GF-D8 (cell line): ENCODE measurements at regions not wholly inside any gene's neighbourhood (a gene's known extent, or its start where the extent isn't known, plus 50 kb on each side); places are given as distances from the start of the nearest gene placed in this dataset.

Source experiments
- DNase-seq: peaks from one replicate; lab custom pipeline; 2025; lab: John Stamatoyannopoulos, UW

DNA sequence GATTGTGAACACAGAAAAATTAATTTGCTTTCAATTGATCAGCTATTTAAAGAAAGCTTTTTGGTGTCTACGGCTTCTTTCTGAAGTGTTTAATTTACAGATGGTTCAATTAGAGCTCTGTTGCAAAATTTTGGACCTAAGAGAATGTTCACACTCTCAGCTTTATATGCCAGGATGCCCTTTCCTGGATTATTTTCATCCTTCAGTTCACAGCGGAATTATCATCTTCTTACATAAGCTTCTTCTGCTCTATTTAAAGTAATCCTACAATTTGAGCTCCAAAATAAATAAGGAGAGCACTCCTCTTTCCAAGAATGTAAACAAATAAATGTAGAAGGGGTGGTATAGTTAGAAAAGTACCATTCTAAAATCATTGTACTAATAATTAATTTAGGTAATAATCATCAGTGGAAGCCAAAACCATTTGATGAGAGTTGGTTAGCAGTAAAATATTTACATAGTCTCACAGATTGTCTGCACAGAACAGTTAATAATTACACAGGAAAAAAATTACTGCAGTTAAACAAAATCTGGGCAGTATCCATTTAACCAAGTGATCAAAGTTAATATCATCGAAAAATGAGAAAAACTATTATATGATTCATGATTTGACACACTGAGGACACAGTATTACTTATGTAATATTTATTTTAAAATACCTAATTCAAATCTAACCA, 298.0 kb upstream of the TMEM229A start:
- no peak for DNase-seq

DNA sequence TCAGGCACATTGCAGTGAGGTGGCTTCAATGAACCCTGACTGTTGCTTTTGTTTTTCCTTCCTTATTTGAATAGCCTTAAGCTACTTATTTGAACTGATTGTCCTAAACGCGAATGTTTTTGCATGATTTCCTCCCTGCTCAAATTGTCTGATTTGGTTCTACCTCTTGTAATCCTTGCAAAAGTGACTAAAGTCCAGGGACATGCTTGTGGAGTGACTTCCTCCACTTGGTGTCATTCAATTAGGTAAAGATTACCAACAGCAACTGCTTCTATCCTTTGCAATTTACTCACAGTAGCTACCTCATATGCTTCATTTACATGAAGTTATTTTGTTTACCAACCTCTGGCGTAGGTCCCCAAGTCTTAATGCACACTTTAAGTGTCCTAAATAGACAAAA, 295.9 kb upstream of the TMEM229A start:
- no peak for DNase-seq

DNA sequence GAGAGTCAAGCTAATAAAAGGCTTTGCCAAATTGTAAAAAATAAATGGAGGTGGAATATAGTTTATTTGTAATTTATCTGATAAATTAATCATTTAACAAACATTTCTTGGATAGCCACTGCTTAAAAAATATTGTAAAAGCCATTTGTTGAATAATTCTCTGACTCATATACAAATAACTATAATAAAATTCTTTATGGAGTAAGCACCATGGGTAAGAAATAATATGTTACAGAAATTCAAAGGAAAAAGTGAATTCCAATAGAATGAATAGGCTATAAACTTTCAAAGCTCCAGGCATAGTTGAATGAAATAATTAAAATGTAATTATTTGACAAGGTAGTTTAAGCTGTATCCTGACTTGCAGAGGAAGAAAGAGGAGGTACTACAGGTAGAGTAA, 291.4 kb upstream of the TMEM229A start:
- DNase-seq: no peak

DNA sequence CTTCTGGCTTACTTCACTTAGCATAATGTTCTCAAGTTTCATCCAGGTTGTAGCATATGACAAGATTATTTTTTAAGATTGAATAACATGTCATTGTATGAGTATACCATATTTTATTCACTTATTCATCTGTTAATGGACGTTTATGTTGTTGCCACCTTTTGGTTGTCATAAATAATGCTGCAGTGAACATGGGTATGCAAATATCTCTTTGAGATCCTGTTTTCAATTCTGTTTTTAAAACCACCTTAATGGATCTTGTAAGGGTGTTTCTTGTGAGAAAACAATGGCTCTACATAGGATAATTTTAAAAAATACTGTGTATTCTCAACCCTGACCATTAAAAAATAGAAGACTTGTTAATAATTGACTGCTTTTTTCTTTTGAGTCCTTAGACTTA, 290.7 kb upstream of the TMEM229A start:
- no peak for DNase-seq

DNA sequence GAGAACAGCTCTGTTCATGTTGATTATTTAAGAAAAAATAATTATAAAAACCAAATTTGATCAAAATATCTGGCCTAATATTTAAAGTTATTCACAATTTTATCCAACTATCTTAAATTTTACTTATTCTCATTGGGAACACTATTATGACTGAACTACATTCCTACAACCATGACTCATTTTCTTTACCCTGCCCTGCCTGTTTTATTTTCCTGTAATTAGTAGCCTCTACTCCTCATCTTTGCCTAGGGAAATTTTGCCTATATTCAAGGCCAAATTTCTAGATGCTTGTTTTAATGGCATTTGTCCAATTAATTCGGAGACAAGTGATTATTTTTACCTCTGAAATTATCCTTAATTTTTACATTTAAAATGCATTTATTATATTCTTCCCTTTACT, 289.7 kb upstream of the TMEM229A start:
- DNase-seq: no peak

DNA sequence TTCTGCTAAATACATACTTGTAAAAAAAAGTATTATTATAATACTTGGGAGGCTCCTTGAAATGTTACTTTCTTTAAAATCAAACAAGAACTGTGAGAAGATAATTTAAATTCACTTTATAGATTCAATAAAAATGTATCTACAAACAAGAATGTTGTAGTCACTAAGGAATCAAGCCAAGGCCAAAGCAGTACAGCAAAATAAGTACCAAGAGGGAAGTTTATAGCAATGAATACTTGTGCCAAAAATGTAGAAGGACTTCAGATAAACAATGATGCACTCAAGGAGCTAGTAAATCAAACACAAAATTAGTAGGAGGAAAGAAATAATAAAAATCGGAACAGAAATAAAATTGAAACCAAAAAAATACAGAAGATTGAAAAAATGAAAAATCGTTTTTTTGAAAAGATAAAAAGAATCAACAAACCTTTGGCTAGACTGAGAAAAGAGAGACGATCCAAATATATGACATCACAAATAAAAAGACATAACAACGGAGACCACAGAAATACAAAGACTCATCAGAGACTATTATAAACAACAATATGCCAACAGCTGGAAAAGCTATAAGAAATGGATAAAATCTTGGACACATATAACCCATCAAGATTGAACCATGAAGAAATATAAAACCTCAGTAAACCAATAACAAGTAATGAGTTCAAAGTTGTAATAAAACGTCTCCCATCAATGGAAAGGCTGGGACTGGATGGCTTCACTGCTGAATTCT, 286.0 kb upstream of the TMEM229A start:
- no peak for DNase-seq

DNA sequence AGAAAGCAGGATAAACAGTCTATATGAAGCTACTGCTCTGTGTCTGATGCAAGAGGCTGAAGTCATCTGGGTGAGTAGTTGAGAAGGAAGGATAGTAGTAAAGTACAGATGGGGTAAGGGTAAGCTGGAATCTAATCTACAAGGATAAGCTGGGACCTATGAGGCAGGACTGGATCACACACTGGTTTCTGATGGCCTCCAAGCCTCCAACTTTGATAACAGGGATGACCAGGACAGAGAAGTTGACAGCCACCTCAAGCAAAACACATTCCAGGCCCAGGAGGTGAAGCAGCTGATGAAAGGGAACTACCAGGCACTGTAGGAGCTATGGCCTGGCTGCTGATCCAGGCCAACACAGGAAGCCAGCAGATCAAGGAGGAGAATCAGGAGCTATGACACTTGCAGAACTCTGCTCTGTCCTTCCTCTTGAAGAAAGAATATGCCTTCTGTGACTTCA, 278.1 kb upstream of the TMEM229A start:
- no peak for DNase-seq

DNA sequence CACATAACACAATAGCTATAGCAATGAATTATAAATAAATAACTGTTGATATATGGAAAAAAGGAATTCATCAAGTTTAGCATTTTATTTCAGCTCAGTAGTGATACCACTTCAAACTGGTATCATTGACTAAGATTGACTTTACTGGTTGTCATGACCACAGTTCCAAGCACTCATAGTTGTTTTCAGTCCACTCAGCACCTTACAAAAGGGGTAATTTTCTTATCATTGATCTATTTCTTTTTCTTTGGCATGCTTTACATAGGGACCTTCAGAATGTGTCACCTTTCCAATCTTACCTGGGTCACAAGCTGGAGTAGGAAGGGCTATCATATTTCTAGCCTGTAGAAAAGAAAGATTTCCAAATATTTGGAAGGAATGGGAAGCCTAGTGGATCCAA, 275.5 kb upstream of the TMEM229A start:
- DNase-seq: no peak

DNA sequence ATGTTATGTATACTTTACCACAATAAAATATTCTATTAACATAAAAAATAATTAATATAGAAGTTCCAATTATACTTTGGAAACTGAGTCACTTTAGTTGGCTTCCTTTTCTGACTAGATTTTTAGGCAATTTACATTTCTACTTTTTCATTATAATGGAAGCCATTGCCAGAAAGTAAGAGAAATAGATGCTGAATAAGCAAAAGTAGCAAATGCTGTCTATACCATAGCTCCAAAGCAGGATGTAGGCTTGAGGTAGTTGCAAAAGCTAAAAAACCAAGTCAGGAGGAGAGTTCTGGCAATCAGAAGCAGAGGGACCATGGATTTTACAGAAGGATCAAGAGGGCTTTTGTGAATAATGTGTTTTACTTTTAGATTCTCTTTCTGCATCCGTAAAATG, 262.4 kb upstream of the TMEM229A start:
- DNase-seq: no peak

DNA sequence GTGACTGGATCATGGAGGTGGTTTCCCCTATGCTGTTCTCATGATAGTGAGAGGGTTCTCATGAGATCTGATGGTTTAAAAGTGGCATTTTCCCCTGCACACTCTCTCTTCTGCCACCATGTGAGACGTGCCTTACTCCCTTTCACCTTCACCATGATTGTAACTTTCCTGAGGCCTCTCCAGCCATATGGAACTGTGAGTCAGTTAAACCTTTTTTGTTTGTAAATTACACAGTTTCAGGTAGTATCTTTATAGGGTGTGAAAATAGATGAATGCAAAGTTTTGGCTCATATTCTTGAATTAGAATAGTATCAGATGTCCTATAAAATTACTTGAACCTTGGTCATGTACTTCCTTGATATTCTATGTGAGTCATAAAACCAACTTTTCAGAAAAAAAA, 252.1 kb upstream of the TMEM229A start:
- DNase-seq: no peak

DNA sequence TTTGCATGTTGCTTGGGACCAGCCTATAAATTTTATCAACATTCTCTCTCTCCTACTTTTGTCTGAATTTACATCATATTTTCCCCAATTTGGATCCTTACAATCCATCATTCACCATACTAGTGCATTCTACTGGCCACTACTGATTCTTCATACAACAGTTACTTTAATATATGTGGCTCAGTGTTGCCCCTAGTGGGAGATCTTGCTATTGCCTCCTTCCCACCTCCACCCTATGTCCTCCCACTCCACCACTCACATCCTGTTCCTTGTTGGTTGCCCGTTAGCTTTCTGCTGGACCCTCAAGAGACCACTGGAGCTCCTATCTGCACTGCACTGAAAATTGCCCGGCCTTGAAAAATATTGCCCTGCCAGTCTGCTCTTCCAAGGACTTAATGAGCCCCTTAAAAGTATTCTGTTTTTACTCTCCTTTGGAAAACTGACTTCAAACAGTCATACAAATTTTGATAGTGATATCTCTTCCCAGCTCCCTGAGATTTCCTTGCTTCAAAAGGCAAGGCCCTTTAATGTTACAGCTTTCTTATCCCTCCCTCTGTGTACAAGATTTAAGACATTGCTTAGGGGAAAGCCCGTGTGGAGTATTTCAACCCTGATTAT, 243.2 kb upstream of the TMEM229A start:
- DNase-seq: no peak

DNA sequence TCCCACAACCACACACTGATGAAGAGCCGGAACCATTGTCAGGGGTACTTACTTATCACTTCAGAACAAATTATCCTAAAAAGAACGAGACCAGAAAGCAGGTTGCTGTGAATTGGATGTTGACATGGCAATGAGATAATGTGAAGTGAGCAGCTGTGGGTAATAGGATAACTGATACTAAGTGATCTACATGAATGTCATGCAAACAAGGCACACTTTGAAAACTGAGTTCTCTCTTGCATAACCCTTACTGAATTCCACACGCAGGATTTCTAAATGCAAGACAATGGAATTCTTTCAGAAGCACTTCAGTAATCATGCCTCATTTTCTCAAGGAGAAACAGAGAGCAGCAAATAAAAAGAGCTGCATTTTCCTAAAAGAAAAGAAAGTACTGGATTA, 242.5 kb upstream of the TMEM229A start:
- DNase-seq: no peak

DNA sequence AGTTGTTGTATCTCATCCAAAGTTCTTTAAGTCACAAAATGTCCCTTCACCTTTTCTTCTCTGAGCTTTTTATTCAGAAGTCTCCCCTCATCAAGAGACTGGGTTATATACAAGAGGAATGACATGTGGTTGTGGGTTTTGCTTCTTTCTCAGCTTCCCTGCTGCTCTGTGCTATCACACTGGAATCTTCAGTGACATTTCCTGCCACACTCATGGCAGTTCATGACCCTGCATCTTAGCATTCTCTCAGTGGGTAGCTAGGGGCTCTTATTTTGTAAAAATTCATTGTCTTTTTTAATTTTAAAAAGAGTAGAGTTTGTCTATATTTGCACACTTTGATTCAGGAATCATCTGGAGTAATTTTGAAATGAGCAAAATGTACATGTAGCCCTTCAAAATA, 236.9 kb upstream of the TMEM229A start:
- no peak for DNase-seq

DNA sequence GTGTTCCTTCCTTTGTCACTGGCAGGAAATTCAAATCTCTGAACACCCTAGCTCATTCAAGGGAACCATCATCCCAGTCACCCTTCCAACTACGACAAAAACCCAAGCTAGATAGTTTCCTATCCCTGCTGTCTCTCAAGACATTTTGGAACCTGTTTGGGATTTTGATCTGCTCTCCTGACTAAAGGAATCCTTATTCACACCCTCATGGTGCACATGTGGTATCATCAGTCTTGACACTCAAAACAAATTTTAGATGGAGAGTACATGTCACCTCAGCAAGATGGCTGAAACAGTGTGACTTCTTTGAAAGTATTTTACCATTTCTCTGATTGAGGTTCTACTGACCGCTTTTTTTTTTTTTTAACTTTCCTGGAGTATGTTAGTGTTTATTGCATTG, 234.3 kb upstream of the TMEM229A start:
- DNase-seq: no peak

DNA sequence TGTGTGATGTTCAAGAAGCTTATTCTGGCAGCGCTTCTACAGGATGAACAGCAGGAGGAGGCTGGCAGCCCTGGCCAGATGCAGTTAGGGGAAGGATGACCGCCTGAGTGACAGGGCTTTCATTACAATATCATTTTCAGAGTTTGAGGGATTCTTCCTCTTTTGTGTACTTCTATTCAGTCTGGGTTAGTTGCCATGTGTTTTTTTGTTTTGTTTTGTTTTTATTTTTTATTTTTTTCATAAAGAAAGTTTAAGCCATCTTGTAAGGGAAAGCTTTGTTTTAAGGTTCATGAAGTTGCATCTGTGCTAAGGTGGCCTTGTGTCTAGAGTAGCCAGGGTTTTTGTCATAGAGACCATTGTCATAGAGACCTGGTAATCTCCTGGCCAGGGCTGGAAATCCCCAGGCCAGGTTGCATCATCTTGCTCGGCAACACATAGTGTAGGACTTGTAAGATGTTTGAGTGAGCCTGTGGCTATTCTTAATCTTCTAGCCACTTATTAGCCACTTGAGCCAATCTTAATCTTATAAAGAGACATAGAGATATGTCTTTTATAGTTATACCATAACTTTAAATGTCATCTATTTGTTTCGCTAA, 230.5 kb upstream of the TMEM229A start:
- no peak for DNase-seq

DNA sequence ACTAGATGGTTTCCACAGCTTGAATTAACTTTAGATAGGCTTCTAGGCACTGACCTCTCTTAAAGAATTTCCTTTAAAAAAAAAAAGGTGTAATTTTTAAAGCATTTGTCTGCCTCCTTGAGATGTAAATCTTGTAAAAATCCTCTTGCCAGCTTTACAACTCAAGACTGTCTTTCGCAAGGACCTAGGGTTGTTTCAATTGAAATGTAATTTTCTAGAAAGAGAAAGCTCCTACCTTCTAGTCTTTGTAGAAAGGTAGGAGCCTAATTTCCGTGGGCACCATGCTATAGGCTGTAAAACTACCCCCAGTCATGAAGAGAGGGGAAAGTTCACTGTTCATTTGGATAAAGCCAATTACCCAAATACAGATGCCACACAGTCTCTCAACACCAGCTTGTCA, 228.8 kb upstream of the TMEM229A start:
- no peak for DNase-seq

DNA sequence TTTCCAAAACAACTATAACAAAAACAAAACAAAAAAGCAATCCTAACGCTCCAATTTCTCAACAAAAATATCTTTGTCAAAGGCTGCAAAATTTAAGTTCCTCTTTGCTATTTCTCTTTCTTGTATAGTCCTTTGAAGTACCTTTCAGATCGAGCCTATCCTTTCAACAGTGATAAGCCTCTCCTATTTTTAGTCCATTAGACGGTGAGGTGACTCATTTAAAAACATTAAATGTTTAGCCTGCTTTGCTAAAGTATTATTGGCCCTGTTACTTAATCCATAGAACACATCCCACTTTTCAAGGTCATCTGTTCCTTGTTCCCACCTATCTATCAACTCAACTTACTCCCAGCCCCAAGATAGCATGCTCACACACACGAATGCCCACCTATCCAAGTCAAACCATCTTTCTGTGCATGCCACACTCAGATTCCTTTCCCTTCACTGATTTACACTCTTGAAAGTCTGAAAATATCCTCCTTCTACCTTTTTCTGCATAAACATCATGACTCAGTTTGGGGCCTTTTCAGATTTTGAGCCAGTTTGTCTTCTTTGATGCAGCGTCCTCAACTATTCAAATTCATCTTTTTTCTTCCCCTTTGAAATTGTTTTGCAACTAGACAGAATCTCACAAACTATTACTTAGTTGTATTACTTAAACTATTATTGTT, 224.9 kb upstream of the TMEM229A start:
- no peak for DNase-seq

DNA sequence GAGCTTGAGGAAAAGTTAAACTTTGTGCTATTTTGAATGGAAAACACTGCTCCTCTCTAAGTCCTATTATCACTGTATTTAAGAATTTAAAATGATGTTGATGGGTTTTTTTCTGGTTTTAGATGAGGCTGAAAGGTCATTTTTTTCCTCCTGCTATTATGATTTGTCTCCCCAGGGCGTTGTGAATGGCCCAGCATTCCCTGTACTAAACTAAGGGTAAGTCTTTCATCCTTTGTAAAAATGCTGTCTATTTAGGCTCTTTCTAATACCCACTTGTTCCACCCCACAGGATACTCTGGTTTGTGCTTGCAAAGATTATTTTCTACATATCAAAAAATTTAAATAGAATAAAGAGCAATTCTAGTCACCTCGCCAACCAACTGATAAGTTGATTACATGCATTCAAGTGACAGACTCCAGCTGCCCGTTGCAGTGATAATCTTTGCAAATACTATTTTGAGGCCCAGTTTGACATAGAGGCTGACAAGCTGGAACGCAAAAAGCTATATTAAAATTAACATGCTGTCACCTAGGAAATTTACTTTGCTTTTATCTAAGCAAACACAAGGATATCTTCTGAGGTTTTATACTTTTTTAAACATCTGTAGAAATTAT, 222.3 kb upstream of the TMEM229A start:
- no peak for DNase-seq

DNA sequence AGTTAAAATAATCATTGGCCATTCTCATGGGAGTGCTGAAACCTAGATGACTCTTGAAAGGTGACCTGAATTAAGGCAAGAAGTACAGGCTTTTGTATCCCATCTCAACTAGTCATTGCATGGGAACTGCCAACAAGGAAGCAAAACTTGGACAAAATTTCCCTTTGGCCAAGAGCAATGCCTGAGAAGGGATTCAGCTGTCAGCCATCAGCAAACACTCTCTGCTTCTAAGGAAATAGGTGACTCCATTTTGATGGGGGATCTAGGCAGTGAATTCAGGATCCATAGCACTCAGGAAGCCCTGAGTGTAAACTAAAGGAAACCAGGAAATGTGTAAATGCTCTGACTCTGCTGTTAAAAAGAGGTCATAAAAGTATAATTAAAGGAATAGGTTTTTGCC, 221.5 kb upstream of the TMEM229A start:
- no peak for DNase-seq

DNA sequence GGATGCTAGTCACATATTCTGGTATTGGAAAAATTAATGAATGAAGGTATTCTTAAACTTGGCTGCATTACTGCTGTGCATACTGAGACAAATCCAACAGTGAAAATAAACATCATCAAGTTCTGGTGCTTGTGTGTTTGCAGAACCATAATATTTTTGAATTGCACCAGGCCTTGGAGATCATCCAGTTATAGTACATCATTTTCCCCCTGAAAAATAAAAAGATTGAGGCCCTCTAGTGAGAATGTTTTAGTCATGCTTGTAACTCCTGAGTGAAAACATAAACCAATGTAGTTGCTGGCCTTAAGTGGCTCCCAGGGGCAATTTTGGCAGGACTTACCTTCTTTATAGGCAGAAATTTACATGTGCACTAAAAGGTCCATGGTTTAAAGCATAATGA, 218.8 kb upstream of the TMEM229A start:
- no peak for DNase-seq

DNA sequence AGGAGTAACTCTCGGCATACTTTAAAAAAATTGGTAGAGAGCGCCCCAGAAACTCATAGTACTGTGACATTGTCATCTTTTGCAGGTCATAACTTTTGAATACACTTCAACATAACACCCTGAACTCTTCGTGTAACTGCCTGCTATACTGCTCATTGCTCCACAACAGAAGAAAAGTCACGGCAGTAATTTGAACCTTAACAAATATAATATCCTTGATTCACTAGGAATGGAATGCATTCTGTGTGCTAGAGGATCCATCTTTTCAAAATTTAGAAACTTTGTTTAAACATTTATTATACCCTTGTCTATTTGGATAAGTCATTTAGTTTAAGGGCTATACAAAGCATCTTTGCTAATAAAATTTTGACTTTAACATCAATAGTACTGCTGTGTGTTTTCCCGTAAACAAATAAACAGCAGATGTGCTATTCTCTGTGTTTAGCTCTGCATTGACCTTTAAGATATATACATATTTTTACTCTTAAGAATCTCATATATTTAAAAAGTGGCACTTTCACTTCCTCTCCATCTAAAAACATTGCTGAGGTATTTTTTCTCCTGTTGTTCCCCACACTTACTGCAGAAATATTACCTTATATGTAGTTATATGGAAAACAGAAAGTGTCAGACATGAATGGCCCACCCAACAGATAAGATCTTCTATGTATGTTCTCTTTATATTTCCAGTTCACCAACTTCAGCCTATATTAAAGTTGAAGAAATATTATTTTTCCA, 217.6 kb upstream of the TMEM229A start:
- no peak for DNase-seq
